22Rv1 (cell line): ENCODE measurements at regions not wholly inside any gene's neighbourhood (a gene's known extent, or its start where the extent isn't known, plus 50 kb on each side); places are given as distances from the start of the nearest gene placed in this dataset.

Source experiments
- ZFX ChIP-seq: fragments of 450-650 bp; IDR thresholded peaks from 2 replicates; pipeline ENCODE4 v1.6.1; 2017; ENCODE audit warnings: antibody characterized with exemption, borderline replicate concordance
- TF ChIP-seq, protein P1 (sequence below): fragments of 450-650 bp; IDR thresholded peaks from 2 replicates; pipeline ENCODE4 v1.5.1; 2017; ENCODE audit warnings: mild to moderate bottlenecking

DNA sequence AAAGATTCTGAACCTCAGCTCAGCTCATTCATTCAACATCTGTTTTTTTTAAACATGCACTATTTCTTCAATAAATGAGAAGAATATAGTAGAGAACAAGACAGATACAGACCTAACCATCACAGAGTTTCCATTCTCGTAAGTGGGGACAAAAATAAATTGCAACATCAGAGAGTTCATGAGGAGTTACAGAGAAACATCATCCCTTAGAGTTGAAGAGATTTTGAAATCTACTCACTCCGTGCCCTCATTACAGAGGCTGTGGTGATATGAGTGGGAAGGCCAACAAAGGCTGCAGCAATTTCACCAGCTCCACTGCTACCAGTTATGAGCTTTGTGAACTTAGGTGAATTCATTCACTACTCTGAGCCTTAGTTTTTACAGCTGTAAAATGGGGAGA, 399.3 kb downstream of the BCL11A start:
- TF ChIP-seq, protein P1, sequence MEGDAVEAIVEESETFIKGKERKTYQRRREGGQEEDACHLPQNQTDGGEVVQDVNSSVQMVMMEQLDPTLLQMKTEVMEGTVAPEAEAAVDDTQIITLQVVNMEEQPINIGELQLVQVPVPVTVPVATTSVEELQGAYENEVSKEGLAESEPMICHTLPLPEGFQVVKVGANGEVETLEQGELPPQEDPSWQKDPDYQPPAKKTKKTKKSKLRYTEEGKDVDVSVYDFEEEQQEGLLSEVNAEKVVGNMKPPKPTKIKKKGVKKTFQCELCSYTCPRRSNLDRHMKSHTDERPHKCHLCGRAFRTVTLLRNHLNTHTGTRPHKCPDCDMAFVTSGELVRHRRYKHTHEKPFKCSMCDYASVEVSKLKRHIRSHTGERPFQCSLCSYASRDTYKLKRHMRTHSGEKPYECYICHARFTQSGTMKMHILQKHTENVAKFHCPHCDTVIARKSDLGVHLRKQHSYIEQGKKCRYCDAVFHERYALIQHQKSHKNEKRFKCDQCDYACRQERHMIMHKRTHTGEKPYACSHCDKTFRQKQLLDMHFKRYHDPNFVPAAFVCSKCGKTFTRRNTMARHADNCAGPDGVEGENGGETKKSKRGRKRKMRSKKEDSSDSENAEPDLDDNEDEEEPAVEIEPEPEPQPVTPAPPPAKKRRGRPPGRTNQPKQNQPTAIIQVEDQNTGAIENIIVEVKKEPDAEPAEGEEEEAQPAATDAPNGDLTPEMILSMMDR: no peak
- TF ChIP-seq ZFX: no peak
